B cell (primary cell): ENCODE measurements at regions not wholly inside any gene's neighbourhood (a gene's known extent, or its start where the extent isn't known, plus 50 kb on each side); places are given as distances from the start of the nearest gene placed in this dataset.

Experiments
- ATAC-seq: fragments of 200-7000 bp; cut with Tn5 transposase; one replicate; pipeline ENCODE4 v1.10.0; 2021; ENCODE audit warnings: low read depth, mild to moderate bottlenecking, moderate number of reproducible peaks, moderate library complexity
- CTCF ChIA-PET: fragments of 350-600 bp; sonication (Branson Sonifier 250); formaldehyde crosslinking; loops from one replicate; lab custom pipeline; 2021; ENCODE audit warnings: antibody characterized with exemption, inconsistent platforms; lab: Charles Lee
- POLR2A ChIA-PET: fragments of 350-600 bp; sonication (Branson Sonifier 250); formaldehyde crosslinking; loops from one replicate; lab custom pipeline; 2021; ENCODE audit warnings: antibody characterized with exemption; lab: Charles Lee
- DNase-seq: peaks from one replicate; pipeline ENCODE4 v3.0.0; 2013
- H2AFZ ChIP-seq: 2 replicates; pipeline ENCODE4 v1.6.1; 2012; ENCODE audit warnings: mild to moderate bottlenecking, low read depth, low read length; ENCODE audit not compliant: insufficient read depth, poor library complexity, severe bottlenecking
- H3K27ac ChIP-seq, 2 donors: 1 replicate in 1 of 2; 2 replicates in 1 of 2; pipeline ENCODE4 v1.5.1; 2012 to 2013; ENCODE audit warnings: low read length in 2 of 2, mild to moderate bottlenecking in 2 of 2, moderate library complexity in 1 of 2
- H3K27me3 ChIP-seq, 4 experiments: fragments of 200-600 bp in 1 of 4; sonication (generic) in 1 of 4; replicated peaks in 1 of 4; 1 replicate in 2 of 4; 2 replicates in 2 of 4; pipeline versions ENCODE4 v1.6.1 to v1.7.0; 2013 to 2016; ENCODE audit warnings: low read length in 3 of 4, mild to moderate bottlenecking in 2 of 4, mixed read lengths in 1 of 4, moderate library complexity in 1 of 4; ENCODE audit not compliant: insufficient read depth in 4 of 4, control insufficient read depth in 3 of 4; ENCODE audit errors: control extremely low read depth in 1 of 4
- H3K36me3 ChIP-seq, 2 experiments: replicated peaks in 1 of 2; 1 replicate in 1 of 2; 2 replicates in 1 of 2; pipeline versions ENCODE4 v1.6.1 to v1.7.1; 2013; ENCODE audit warnings: low read length in 1 of 2; ENCODE audit not compliant: insufficient read depth in 2 of 2, control insufficient read depth in 1 of 2; ENCODE audit errors: control extremely low read depth in 1 of 2, extremely low read depth in 1 of 2
- H3K4me1 ChIP-seq, 2 donors: fragments of 200-600 bp in 1 of 2; sonication (generic) in 1 of 2; 1 replicate in 1 of 2; 2 replicates in 1 of 2; pipeline versions ENCODE4 v1.5.1 to v1.6.1; 2013 to 2017; ENCODE audit warnings: low read length in 2 of 2; ENCODE audit not compliant: control insufficient read depth in 2 of 2, insufficient read depth in 2 of 2
- H3K4me2 ChIP-seq: replicated peaks from 2 replicates; pipeline ENCODE3; 2012; ENCODE audit warnings: mild to moderate bottlenecking, low read depth, low read length; ENCODE audit not compliant: poor library complexity, severe bottlenecking
- H3K4me3 ChIP-seq, 5 experiments: fragments of 200-600 bp in 1 of 5; sonication (generic) in 1 of 5; 1 replicate in 3 of 5; 2 replicates in 2 of 5; pipeline versions ENCODE4 v1.5.1 to v1.7.0; 2011 to 2016; ENCODE audit warnings: low read length in 4 of 5, mild to moderate bottlenecking in 4 of 5, low read depth in 2 of 5, control low read depth in 1 of 5, moderate library complexity in 1 of 5; ENCODE audit not compliant: insufficient read depth in 1 of 5; ENCODE audit errors: control extremely low read depth in 1 of 5, extremely low read depth in 1 of 5
- H3K79me2 ChIP-seq: fragments of 200-600 bp; sonication (generic); one replicate; pipeline ENCODE4 v1.6.0; 2016; ENCODE audit warnings: low read length; ENCODE audit not compliant: control insufficient read depth, insufficient read depth
- H3K9ac ChIP-seq: fragments of 200-600 bp; sonication (generic); 2 replicates; pipeline ENCODE4 v1.6.1; 2017; ENCODE audit warnings: mild to moderate bottlenecking, low read length, moderate library complexity
- H3K9me3 ChIP-seq, 3 donors: one replicate each; pipeline versions ENCODE4 v1.6.1 to v1.7.1; 2013; ENCODE audit warnings: low read length in 2 of 3; ENCODE audit not compliant: control insufficient read depth in 2 of 3, insufficient read depth in 1 of 3; ENCODE audit errors: control extremely low read depth in 1 of 3
- H4K20me1 ChIP-seq: 2 replicates; pipeline ENCODE4 v1.6.0; 2012; ENCODE audit warnings: mild to moderate bottlenecking, low read length; ENCODE audit not compliant: insufficient read depth, control insufficient read depth, poor library complexity, severe bottlenecking
- H3K27ac Mint-ChIP-seq: one replicate; pipeline ENCODE4 v1.8.0; 2021; ENCODE audit warnings: mixed read lengths
- H3K27me3 Mint-ChIP-seq: one replicate; pipeline ENCODE4 v1.8.0; 2021; ENCODE audit warnings: mixed read lengths
- H3K4me1 Mint-ChIP-seq: one replicate; pipeline ENCODE4 v1.8.0; 2021; ENCODE audit warnings: mixed read lengths
- H3K4me3 Mint-ChIP-seq: one replicate; pipeline ENCODE4 v1.8.0; 2021; ENCODE audit warnings: mixed read lengths
- H3K9me3 Mint-ChIP-seq: one replicate; pipeline ENCODE4 v1.8.0; 2022; ENCODE audit warnings: mixed read lengths; ENCODE audit not compliant: insufficient read depth
- EZH2 ChIP-seq: IDR thresholded peaks from 2 replicates; pipeline ENCODE4 v1.6.1; 2012; ENCODE audit warnings: borderline replicate concordance, low read depth, mild to moderate bottlenecking, moderate library complexity, low read length; ENCODE audit not compliant: insufficient read depth, poor library complexity, severe bottlenecking
- WGBS: methylation state at CpG from one replicate; pipeline ENCODE4 v1.1.5; 2013; ENCODE audit warnings: missing lambda C conversion rate; ENCODE audit not compliant: insufficient coverage; 5-methylcytosine and 5-hydroxymethylcytosine counted together
- intact Hi-C: fragments of 100-400 bp; cut with micrococcal nuclease; formaldehyde crosslinking; loops from one replicate; pipeline ENCODE4 v1.10.0; 2022
- TF ChIP-seq, protein P1 (sequence below): fragments of 200-600 bp; IDR thresholded peaks from one replicate; pipeline ENCODE4 v1.8.0; 2022; ENCODE audit warnings: antibody characterized with exemption, mild to moderate bottlenecking

GRCh38 chrX:20980426-20980825, 393.8 kb upstream of the CNKSR2 start:
- Mint-ChIP-seq H3K9me3 (peaks cover 3% of the 10 kb centered on the region), H3K27ac (no peak overlapping the region), H3K4me3 (no peak overlapping the region), H3K4me1 (no peaks in the 10 kb centered on the region), H3K27me3 (no peaks in the 10 kb centered on the region)
- Histone ChIP-seq H3K4me3 (no peak overlapping the region), H3K4me2 (no peak overlapping the region), H3K9me3 (peaks cover 0 to 4% (median 0%) of the 10 kb centered on the region in 3 donors), H3K79me2 (no peaks in the 10 kb centered on the region), H3K9ac (no peak overlapping the region), H4K20me1 (no peaks in the 10 kb centered on the region), H3K36me3 (no peaks in the 10 kb centered on the region), H3K27me3 (no peaks in the 10 kb centered on the region), H3K27ac (no peak overlapping the region), H2AFZ (no peak overlapping the region), H3K4me1 (no peaks in the 10 kb centered on the region)
- no peak for TF ChIP-seq EZH2
- TF ChIP-seq, protein P1, sequence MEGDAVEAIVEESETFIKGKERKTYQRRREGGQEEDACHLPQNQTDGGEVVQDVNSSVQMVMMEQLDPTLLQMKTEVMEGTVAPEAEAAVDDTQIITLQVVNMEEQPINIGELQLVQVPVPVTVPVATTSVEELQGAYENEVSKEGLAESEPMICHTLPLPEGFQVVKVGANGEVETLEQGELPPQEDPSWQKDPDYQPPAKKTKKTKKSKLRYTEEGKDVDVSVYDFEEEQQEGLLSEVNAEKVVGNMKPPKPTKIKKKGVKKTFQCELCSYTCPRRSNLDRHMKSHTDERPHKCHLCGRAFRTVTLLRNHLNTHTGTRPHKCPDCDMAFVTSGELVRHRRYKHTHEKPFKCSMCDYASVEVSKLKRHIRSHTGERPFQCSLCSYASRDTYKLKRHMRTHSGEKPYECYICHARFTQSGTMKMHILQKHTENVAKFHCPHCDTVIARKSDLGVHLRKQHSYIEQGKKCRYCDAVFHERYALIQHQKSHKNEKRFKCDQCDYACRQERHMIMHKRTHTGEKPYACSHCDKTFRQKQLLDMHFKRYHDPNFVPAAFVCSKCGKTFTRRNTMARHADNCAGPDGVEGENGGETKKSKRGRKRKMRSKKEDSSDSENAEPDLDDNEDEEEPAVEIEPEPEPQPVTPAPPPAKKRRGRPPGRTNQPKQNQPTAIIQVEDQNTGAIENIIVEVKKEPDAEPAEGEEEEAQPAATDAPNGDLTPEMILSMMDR: no peak
- ChIA-PET POLR2A (no interaction called here), CTCF (no interaction called here)
- intact Hi-C loops: no loop called here
- no CpG with 5 or more reads among the region's 1 CpG for WGBS
- no peak for ATAC-seq
- DNase-seq: no peak

- H3K4me3 ChIP-seq: no peak overlapping the region
- Mint-ChIP-seq H3K27me3 (no peaks in the 10 kb centered on the region), H3K4me3 (no peak overlapping the region), H3K27ac (no peak overlapping the region), H3K4me1 (no peaks in the 10 kb centered on the region), H3K9me3 (no peaks in the 10 kb centered on the region)
- CTCF ChIA-PET: no interaction called here
- H3K4me1 ChIP-seq: no peaks in the 10 kb centered on the region
- H4K20me1 ChIP-seq: no peaks in the 10 kb centered on the region
- intact Hi-C loops: no loop called here
- no CpG with 5 or more reads among the region's 2 CpGs for WGBS
- no peak overlapping the region for H3K9ac ChIP-seq
- H3K4me2 ChIP-seq: no peak overlapping the region
- H2AFZ ChIP-seq: no peak overlapping the region
- H3K79me2 ChIP-seq: no peaks in the 10 kb centered on the region
- POLR2A ChIA-PET: no interaction called here
- no peak for TF ChIP-seq EZH2
- TF ChIP-seq, protein P1: no peak
- no peak overlapping the region for H3K27ac ChIP-seq
- no peaks in the 10 kb centered on the region for H3K9me3 ChIP-seq
- ATAC-seq (no peak), DNase-seq (no peak)
- H3K36me3 ChIP-seq: no peaks in the 10 kb centered on the region
- no peaks in the 10 kb centered on the region for H3K27me3 ChIP-seq
These were observed 399.9 kb upstream of the CNKSR2 start for GRCh38 chrX:20974326-20974725.
